PC-9 (cell line): ENCODE measurements at regions not wholly inside any gene's neighbourhood (a gene's known extent, or its start where the extent isn't known, plus 50 kb on each side); places are given as distances from the start of the nearest gene placed in this dataset.
"Not testable (repeated sequence)": the region's sequence is repeated elsewhere in the genome, so short reads cannot be mapped to it uniquely, and the experiment has no call there.

Experiments used
- BruUV-seq: library from RNA; stranded (reverse); fragments of 400-500 nt; replicated peaks from 2 replicates; lab custom pipeline; 2021; lab: Mats Ljungman, UMichigan
- CTCF ChIA-PET: fragments of 300-600 bp; sonication (Branson Sonifier 250); formaldehyde crosslinking; loops from one replicate; lab custom pipeline; 2022; ENCODE audit warnings: antibody characterized with exemption; lab: Charles Lee
- POLR2A ChIA-PET: fragments of 300-600 bp; sonication (Branson Sonifier 250); formaldehyde crosslinking; loops from one replicate; lab custom pipeline; 2022; ENCODE audit warnings: antibody characterized with exemption; ENCODE audit not compliant: unreplicated experiment; lab: Charles Lee
- DNase-seq, 2 experiments: peaks; one replicate each; pipeline versions ENCODE4 v3.0.0 to v3.0.0-alpha.2; 2015 to 2022; ENCODE audit warnings: mixed read lengths in 1 of 2
- H2AFZ ChIP-seq: fragments of 200-600 bp; sonication (generic); 2 replicates; pipeline ENCODE4 v1.8.1; 2017; ENCODE audit warnings: antibody characterized with exemption
- H3F3A ChIP-seq: fragments of 200-600 bp; sonication (generic); 2 replicates; pipeline ENCODE4 v1.8.1; 2017; ENCODE audit warnings: antibody characterized with exemption, mild to moderate bottlenecking, low read depth; ENCODE audit not compliant: insufficient read depth
- H3K27ac ChIP-seq: fragments of 200-600 bp; sonication (generic); 2 replicates; pipeline ENCODE4 v1.6.1; 2016; ENCODE audit warnings: mixed run types
- H3K27me3 ChIP-seq: fragments of 200-600 bp; sonication (generic); 2 replicates; pipeline ENCODE4 v1.6.1; 2016; ENCODE audit warnings: low read depth, mixed run types; ENCODE audit not compliant: insufficient read depth
- H3K36me3 ChIP-seq: fragments of 200-600 bp; sonication (generic); 2 replicates; pipeline ENCODE4 v1.6.1; 2016; ENCODE audit warnings: low read depth, mixed run types
- H3K4me1 ChIP-seq: fragments of 200-600 bp; sonication (generic); replicated peaks from 2 replicates; pipeline ENCODE4 v1.6.1; 2016; ENCODE audit warnings: mixed run types; ENCODE audit not compliant: insufficient read depth
- H3K4me2 ChIP-seq: fragments of 200-600 bp; sonication (generic); 2 replicates; pipeline ENCODE4 v1.6.1; 2017; ENCODE audit warnings: mixed run types
- H3K4me3 ChIP-seq: fragments of 200-600 bp; sonication (generic); 2 replicates; pipeline ENCODE4 v1.6.1; 2016; ENCODE audit warnings: mixed run types
- H3K79me2 ChIP-seq: fragments of 200-600 bp; sonication (generic); 2 replicates; pipeline ENCODE4 v1.6.1; 2017; ENCODE audit warnings: low read depth, mixed run types
- H3K9me2 ChIP-seq: fragments of 200-600 bp; sonication (generic); 2 replicates; pipeline ENCODE4 v1.8.1; 2017; ENCODE audit warnings: mild to moderate bottlenecking; ENCODE audit not compliant: insufficient read depth
- H3K9me3 ChIP-seq: fragments of 200-600 bp; sonication (generic); 2 replicates; pipeline ENCODE4 v1.8.1; 2016; ENCODE audit warnings: low read depth; ENCODE audit not compliant: insufficient read depth
- H4K20me1 ChIP-seq: fragments of 200-600 bp; sonication (generic); 2 replicates; pipeline ENCODE4 v1.8.1; 2017; ENCODE audit not compliant: insufficient read depth
- CTCF ChIP-seq: fragments of 200-600 bp; sonication (generic); conservative IDR thresholded peaks from 2 replicates; pipeline ENCODE4 v1.6.1; 2017; ENCODE audit warnings: mixed run types, antibody characterized with exemption, mild to moderate bottlenecking, moderate library complexity
- EZH2 ChIP-seq: fragments of 200-600 bp; sonication (generic); IDR thresholded peaks from 2 replicates; pipeline ENCODE4 v1.8.0; 2017; ENCODE audit warnings: antibody characterized with exemption, low read depth
- intact Hi-C: fragments of 100-400 bp; cut with micrococcal nuclease; formaldehyde crosslinking; loops from one replicate; pipeline ENCODE4 v1.10.0; 2022; ENCODE audit not compliant: unreplicated experiment

GRCh38 chr12:46649433-46649832 lies 176.4 kb downstream of the SLC38A4 start:
- no peaks in the 10 kb centered on the region for H3K27me3 ChIP-seq
- intact Hi-C loops = no loop called here
- H3K9me3 ChIP-seq = no peaks in the 10 kb centered on the region; the same call in 1 of the 2 replicates
- no peaks in the 10 kb centered on the region for H3K9me2 ChIP-seq
- no peaks in the 10 kb centered on the region for H4K20me1 ChIP-seq
- H3K36me3 ChIP-seq = no peaks in the 10 kb centered on the region
- no peak overlapping the region for H3K27ac ChIP-seq
- no peak overlapping the region for H2AFZ ChIP-seq
- TF ChIP-seq EZH2 (no peak), CTCF (no peak)
- ChIA-PET CTCF (no interaction called here), POLR2A (no interaction called here)
- no peaks in the 10 kb centered on the region for H3K79me2 ChIP-seq
- no peak overlapping the region for H3K4me2 ChIP-seq
- no peaks in the 10 kb centered on the region for H3K4me1 ChIP-seq
- no peak for DNase-seq
- no peak overlapping the region for H3K4me3 ChIP-seq
- BruUV-seq = no TSS peak
- peaks cover 3% of the 10 kb centered on the region; the same call in 1 of the 2 replicates for H3F3A ChIP-seq

- H3K27me3 ChIP-seq = no peaks in the 10 kb centered on the region
- H3F3A ChIP-seq = no peaks in the 10 kb centered on the region
- H3K4me3 ChIP-seq = no peak overlapping the region
- H3K4me1 ChIP-seq = no peaks in the 10 kb centered on the region
- ChIA-PET POLR2A (no interaction called here), CTCF (no interaction called here)
- H3K36me3 ChIP-seq = no peaks in the 10 kb centered on the region
- intact Hi-C loops = no loop called here
- H3K79me2 ChIP-seq = no peaks in the 10 kb centered on the region
- no peaks in the 10 kb centered on the region; the same call in 1 of the 2 replicates for H3K9me3 ChIP-seq
- no peak for TF ChIP-seq CTCF
- no peak for TF ChIP-seq EZH2
- no peak overlapping the region for H3K4me2 ChIP-seq
- no peaks in the 10 kb centered on the region for H3K9me2 ChIP-seq
- no TSS peak for BruUV-seq
- H4K20me1 ChIP-seq = no peaks in the 10 kb centered on the region
- DNase-seq = no peak
- H3K27ac ChIP-seq = no peak overlapping the region
- H2AFZ ChIP-seq = no peak overlapping the region
Observed at GRCh38 chr12:46647034-46647433, 178.8 kb downstream of the SLC38A4 start.

- H3K27ac ChIP-seq, H3K9me3 ChIP-seq, H3K4me1 ChIP-seq, H3K4me3 ChIP-seq, H3F3A ChIP-seq, H2AFZ ChIP-seq, H3K9me2 ChIP-seq, intact Hi-C loops, H3K4me2 ChIP-seq, H3K36me3 ChIP-seq, DNase-seq, H3K27me3 ChIP-seq, H3K79me2 ChIP-seq, BruUV-seq, H4K20me1 ChIP-seq, CTCF ChIA-PET: not testable (repeated sequence)
- POLR2A ChIA-PET = interaction anchor here (0.7 kb wide), 1 partner anchor 18 kb away, joined by 3 read pairs; no protein-coding TSS in a partner anchor
Observed at GRCh38 chr12:46641649-46642048, 184.1 kb downstream of the SLC38A4 start.

GRCh38 chr12:46635818-46636217 lies 190.0 kb downstream of the SLC38A4 start:
- no TSS peak for BruUV-seq
- Histone ChIP-seq H3K4me1 (no peaks in the 10 kb centered on the region), H3K79me2 (no peaks in the 10 kb centered on the region), H3K36me3 (no peaks in the 10 kb centered on the region), H3K4me2 (no peak overlapping the region), H4K20me1 (no peaks in the 10 kb centered on the region), H3K9me2 (no peaks in the 10 kb centered on the region; the same call in 1 of the 2 replicates), H2AFZ (no peak overlapping the region), H3F3A (0 out of 2 replicates have a peak, but pooled peaks cover 3% of the 10 kb centered on the region), H3K9me3 (peaks cover 10% of the 10 kb centered on the region), H3K27me3 (no peaks in the 10 kb centered on the region), H3K27ac (no peak overlapping the region), H3K4me3 (no peak overlapping the region)
- POLR2A ChIA-PET = interaction anchor here (0.7 kb wide), 1 partner anchor 177 kb away, joined by 4 read pairs; no protein-coding TSS in a partner anchor
- TF ChIP-seq CTCF = no peak
- no peak for TF ChIP-seq EZH2
- DNase-seq = no peak
- CTCF ChIA-PET = no interaction called here
- intact Hi-C loops = no loop called here
